Stomach (tissue), 8 donors: ENCODE measurements at regions not wholly inside any gene's neighbourhood (a gene's known extent, or its start where the extent isn't known, plus 50 kb on each side); places are given as distances from the start of the nearest gene placed in this dataset.

ENCODE experiments used
- DNase-seq, 2 donors: peaks; one replicate each; pipeline versions ENCODE4 v3.0.0 to v3.0.0-alpha.2; 2013 to 2019
- H3K27ac ChIP-seq, 5 donors: fragments of 200-600 bp in 4 of 5; sonication (generic) in 4 of 5; one replicate each; pipeline ENCODE4 v1.5.1; 2013 to 2019; ENCODE audit warnings: mild to moderate bottlenecking in 1 of 5, moderate library complexity in 1 of 5
- H3K27me3 ChIP-seq, 3 donors: fragments of 200-600 bp; sonication (generic); one replicate each; pipeline ENCODE4 v1.5.1; 2017 to 2019; ENCODE audit warnings: mixed run types in 1 of 3
- H3K36me3 ChIP-seq, 4 donors: fragments of 200-600 bp; sonication (generic); 1 replicate in 3 of 4; 2 replicates in 1 of 4; pipeline ENCODE4 v1.5.1; 2016 to 2019
- H3K4me1 ChIP-seq, 4 donors: fragments of 200-600 bp; sonication (generic); one replicate each; pipeline ENCODE4 v1.5.1; 2016 to 2019
- H3K4me3 ChIP-seq, 4 donors: fragments of 200-600 bp; sonication (generic) in 3 of 4; one replicate each; pipeline ENCODE4 v1.5.1; 2016 to 2019; ENCODE audit warnings: mild to moderate bottlenecking in 1 of 4
- H3K9me3 ChIP-seq, 4 donors: fragments of 200-600 bp; sonication (generic); one replicate each; pipeline ENCODE4 v1.5.1; 2016 to 2019
- CTCF ChIP-seq, 7 experiments: fragments of 450-650 bp in 4 of 7; fragments of 200-600 bp in 3 of 7; sonication (generic) in 3 of 7; IDR thresholded peaks; one replicate each; pipeline ENCODE4 v1.5.1; 2016 to 2019; ENCODE audit warnings: antibody characterized with exemption in 7 of 7, control low read depth in 2 of 7, mild to moderate bottlenecking in 1 of 7
- EP300 ChIP-seq: sonication (generic); formaldehyde crosslinking; IDR thresholded peaks from one replicate; pipeline ENCODE4 v1.6.1; 2017; ENCODE audit warnings: antibody characterized with exemption
- POLR2A ChIP-seq, 4 donors: fragments of 450-650 bp; IDR thresholded peaks; one replicate each; pipeline ENCODE4 v1.6.1; 2016; ENCODE audit warnings: antibody characterized with exemption in 4 of 4, control low read depth in 2 of 4, mild to moderate bottlenecking in 1 of 4, moderate library complexity in 1 of 4
- POLR2AphosphoS5 ChIP-seq, 3 donors: sonication (generic); formaldehyde crosslinking; IDR thresholded peaks; one replicate each; pipeline ENCODE4 v1.6.1; 2016; ENCODE audit warnings: antibody characterized with exemption in 3 of 3
- WGBS, 5 donors: extraction: QIAGEN DNeasy Blood & Tissue Kit in 3 of 5; methylation state at CpG; one replicate each; pipeline versions ENCODE4 v1.1.5 to v1.1.7; 2013 to 2018; 5-methylcytosine and 5-hydroxymethylcytosine counted together
- intact Hi-C: fragments of 100-400 bp; cut with DNase I; formaldehyde crosslinking; loops from one replicate; pipeline ENCODE4 v1.15.1; 2023; ENCODE audit warnings: low total_unique reads
- donor health status: healthy with polysubstance abuse.
- donor health status: Bipolar disorder and iron deficiency.
- donor health status: healthy.

- 15 to 60% (median 38%) methylated on average over 1 of the region's 1 CpG for WGBS, 5 donors
- Histone ChIP-seq H3K4me3 (no peak overlapping the region), H3K27ac (no peak overlapping the region), H3K9me3 (no peaks in the 10 kb centered on the region), H3K36me3 (no peaks in the 10 kb centered on the region), H3K27me3 (no peaks in the 10 kb centered on the region), H3K4me1 (no peaks in the 10 kb centered on the region)
- DNase-seq: no peak
- TF ChIP-seq POLR2A (IDR thresholded peaks at IDR 0.05) (no peak), CTCF (IDR thresholded peaks at IDR 0.05) (no peak), EP300 (no peak), POLR2AphosphoS5 (IDR thresholded peaks at IDR 0.05) (no peak)
- intact Hi-C loops: no loop called here
These were observed 475.5 kb upstream of the FGF16 start for GRCh38 chrX:76971393-76972376.

- DNase-seq: no peak
- no peaks in the 10 kb centered on the region for H3K36me3 ChIP-seq
- intact Hi-C loops: no loop called here
- no peak overlapping the region for H3K27ac ChIP-seq
- TF ChIP-seq POLR2A (IDR thresholded peaks at IDR 0.05) (no peak), CTCF (IDR thresholded peaks at IDR 0.05) (no peak), EP300 (no peak), POLR2AphosphoS5 (IDR thresholded peaks at IDR 0.05) (no peak)
- H3K4me3 ChIP-seq: no peak overlapping the region
- H3K9me3 ChIP-seq: no peaks in the 10 kb centered on the region
- H3K4me1 ChIP-seq: no peaks in the 10 kb centered on the region
- H3K27me3 ChIP-seq: no peaks in the 10 kb centered on the region
- WGBS, 5 donors: 31 to 62% (median 52%) methylated on average over 2 of the region's 2 CpGs
These were observed 469.7 kb upstream of the FGF16 start for GRCh38 chrX:76977452-76977851.

- Histone ChIP-seq H3K36me3 (no peaks in the 10 kb centered on the region), H3K4me1 (no peaks in the 10 kb centered on the region), H3K4me3 (no peak overlapping the region), H3K9me3 (peaks cover 0 to 25% (median 12%) of the 10 kb centered on the region in 4 donors), H3K27ac (no peak overlapping the region), H3K27me3 (no peaks in the 10 kb centered on the region)
- 24 to 55% (median 39%) methylated on average over 3 to 4 of the region's 4 CpGs for WGBS, 5 donors
- TF ChIP-seq POLR2AphosphoS5 (IDR thresholded peaks at IDR 0.05) (no peak), EP300 (no peak), POLR2A (IDR thresholded peaks at IDR 0.05) (no peak), CTCF (IDR thresholded peaks at IDR 0.05) (no peak)
- intact Hi-C loops: no loop called here
- no peak for DNase-seq
These were observed 459.8 kb upstream of the FGF16 start for GRCh38 chrX:76987381-76987780.

GRCh38 chrX:76996641-76997040 is 450.5 kb upstream of the FGF16 start:
- Histone ChIP-seq H3K27me3 (no peaks in the 10 kb centered on the region), H3K4me1 (no peaks in the 10 kb centered on the region), H3K9me3 (peaks cover 0 to 21% (median 6%) of the 10 kb centered on the region in 4 donors), H3K27ac (no peak overlapping the region), H3K4me3 (no peak overlapping the region), H3K36me3 (no peaks in the 10 kb centered on the region)
- WGBS, 5 donors: 90 to 96% (median 95%) methylated on average over 3 to 9 of the region's 9 CpGs; no CpG with 5 or more reads in 1 of the 5 donors
- intact Hi-C loops: no loop called here
- no peak for DNase-seq
- TF ChIP-seq POLR2A (IDR thresholded peaks at IDR 0.05): no peak
- no peak for TF ChIP-seq POLR2AphosphoS5 (IDR thresholded peaks at IDR 0.05)
- no peak for TF ChIP-seq EP300
- TF ChIP-seq CTCF (IDR thresholded peaks at IDR 0.05): no peak
